HG03378 (cell line): ENCODE measurements at regions not wholly inside any gene's neighbourhood (a gene's known extent, or its start where the extent isn't known, plus 50 kb on each side); places are given as distances from the start of the nearest gene placed in this dataset.
"Not testable (repeated sequence)": the region's sequence is repeated elsewhere in the genome, so short reads cannot be mapped to it uniquely, and the experiment has no call there.

Experiments
- ATAC-seq: cut with Tn5 transposase; IDR thresholded peaks from one replicate; pipeline ENCODE4 v1.9.1; 2021; ENCODE audit warnings: mild to moderate bottlenecking, moderate library complexity; ENCODE audit not compliant: unreplicated experiment

GRCh38 chr4:170853422-170854021, 763.8 kb upstream of the AADAT start:
- peak; percentile 86 for ATAC-seq

GRCh38 chr4:170849969-170850368, 760.2 kb upstream of the AADAT start:
- peak; percentile 78 for ATAC-seq

GRCh38 chr4:170827562-170828274, 738.0 kb upstream of the AADAT start:
- ATAC-seq: no peak

- no peak for ATAC-seq
Measured at GRCh38 chr4:170818786-170819185, 729.0 kb upstream of the AADAT start.

GRCh38 chr4:170805352-170805751, 715.6 kb upstream of the AADAT start:
- ATAC-seq: no peak

- ATAC-seq: no peak
Measured at GRCh38 chr4:170804930-170805329, 715.2 kb upstream of the AADAT start.

GRCh38 chr4:170803492-170803891, 713.7 kb upstream of the AADAT start:
- no peak for ATAC-seq

GRCh38 chr4:170801771-170802170, 712.0 kb upstream of the AADAT start:
- ATAC-seq: no peak

GRCh38 chr4:170794525-170794924, 704.8 kb upstream of the AADAT start:
- ATAC-seq: no peak

GRCh38 chr4:170788540-170789051, 698.8 kb upstream of the AADAT start:
- not testable (repeated sequence) for ATAC-seq

- no peak for ATAC-seq
Measured at GRCh38 chr4:170777663-170778062, 687.9 kb upstream of the AADAT start.

- ATAC-seq: no peak
Measured at GRCh38 chr4:170776983-170777382, 687.2 kb upstream of the AADAT start.

GRCh38 chr4:170775851-170776250, 686.1 kb upstream of the AADAT start:
- ATAC-seq: no peak

GRCh38 chr4:170773709-170774273, 684.0 kb upstream of the AADAT start:
- no peak for ATAC-seq

- ATAC-seq: no peak
Measured at GRCh38 chr4:170772429-170772828, 682.7 kb upstream of the AADAT start.

GRCh38 chr4:170770664-170771063, 680.9 kb upstream of the AADAT start:
- no peak for ATAC-seq

- no peak for ATAC-seq
Measured at GRCh38 chr4:170769862-170770261, 680.1 kb upstream of the AADAT start.

GRCh38 chr4:170758988-170759387, 669.2 kb upstream of the AADAT start:
- ATAC-seq: no peak

GRCh38 chr4:170750519-170750918, 660.8 kb upstream of the AADAT start:
- ATAC-seq: no peak

- no peak for ATAC-seq
Measured at GRCh38 chr4:170748975-170749374, 659.2 kb upstream of the AADAT start.

GRCh38 chr4:170743633-170744032, 653.9 kb upstream of the AADAT start:
- no peak for ATAC-seq

GRCh38 chr4:170741856-170742255, 652.1 kb upstream of the AADAT start:
- no peak for ATAC-seq
